Nephron progenitor cell (in vitro differentiated cells): ENCODE measurements at regions not wholly inside any gene's neighbourhood (a gene's known extent, or its start where the extent isn't known, plus 50 kb on each side); places are given as distances from the start of the nearest gene placed in this dataset.

Source experiments
- DNase-seq: peaks from one replicate; pipeline ENCODE4 v3.0.0; 2021
- H3K27ac Mint-ChIP-seq: 2 replicates; pipeline ENCODE4 v1.8.0; 2021; ENCODE audit warnings: mild to moderate bottlenecking, moderate library complexity, mixed read lengths
- H3K27me3 Mint-ChIP-seq: 2 replicates; pipeline ENCODE4 v1.8.0; 2021; ENCODE audit warnings: mild to moderate bottlenecking, low read depth, mixed read lengths; ENCODE audit not compliant: poor library complexity
- H3K36me3 Mint-ChIP-seq: 2 replicates; pipeline ENCODE4 v1.8.0; 2021; ENCODE audit warnings: low read depth, mixed read lengths
- H3K4me1 Mint-ChIP-seq: 2 replicates; pipeline ENCODE4 v1.8.0; 2021; ENCODE audit warnings: mixed read lengths
- H3K4me3 Mint-ChIP-seq: 2 replicates; pipeline ENCODE4 v1.8.0; 2021; ENCODE audit warnings: mild to moderate bottlenecking, moderate library complexity, mixed read lengths
- H3K9me3 Mint-ChIP-seq: 2 replicates; pipeline ENCODE4 v1.8.0; 2021; ENCODE audit warnings: mild to moderate bottlenecking, moderate library complexity, mixed read lengths
- CTCF ChIP-seq: fragments of 200-600 bp; sonication (generic); IDR thresholded peaks from 2 replicates; pipeline ENCODE4 v1.5.0; 2021; ENCODE audit warnings: antibody characterized with exemption

- Mint-ChIP-seq H3K27ac (no peak overlapping the region), H3K4me1 (peaks cover 33% of the 10 kb centered on the region), H3K9me3 (peaks cover 5% of the 10 kb centered on the region), H3K36me3 (no peaks in the 10 kb centered on the region), H3K4me3 (no peak overlapping the region), H3K27me3 (no peaks in the 10 kb centered on the region)
- no peak for TF ChIP-seq CTCF
- no peak for DNase-seq
These were observed 197.2 kb upstream of the ID2 start for GRCh38 chr2:8484502-8485283.

- no peaks in the 10 kb centered on the region for H3K36me3 Mint-ChIP-seq
- H3K27me3 Mint-ChIP-seq: no peaks in the 10 kb centered on the region
- peaks cover 5% of the 10 kb centered on the region for H3K9me3 Mint-ChIP-seq
- H3K4me3 Mint-ChIP-seq: no peak overlapping the region
- no peak for TF ChIP-seq CTCF
- DNase-seq: no peak
- no peak overlapping the region for H3K27ac Mint-ChIP-seq
- H3K4me1 Mint-ChIP-seq: peaks cover 31% of the 10 kb centered on the region
These were observed 196.1 kb upstream of the ID2 start for GRCh38 chr2:8485736-8486135.

GRCh38 chr2:8486141-8486540, 195.7 kb upstream of the ID2 start:
- Mint-ChIP-seq H3K4me1 (peaks cover 32% of the 10 kb centered on the region), H3K36me3 (no peaks in the 10 kb centered on the region), H3K9me3 (peaks cover 5% of the 10 kb centered on the region), H3K4me3 (no peak overlapping the region), H3K27me3 (no peaks in the 10 kb centered on the region), H3K27ac (no peak overlapping the region)
- no peak for TF ChIP-seq CTCF
- DNase-seq: no peak

DNA sequence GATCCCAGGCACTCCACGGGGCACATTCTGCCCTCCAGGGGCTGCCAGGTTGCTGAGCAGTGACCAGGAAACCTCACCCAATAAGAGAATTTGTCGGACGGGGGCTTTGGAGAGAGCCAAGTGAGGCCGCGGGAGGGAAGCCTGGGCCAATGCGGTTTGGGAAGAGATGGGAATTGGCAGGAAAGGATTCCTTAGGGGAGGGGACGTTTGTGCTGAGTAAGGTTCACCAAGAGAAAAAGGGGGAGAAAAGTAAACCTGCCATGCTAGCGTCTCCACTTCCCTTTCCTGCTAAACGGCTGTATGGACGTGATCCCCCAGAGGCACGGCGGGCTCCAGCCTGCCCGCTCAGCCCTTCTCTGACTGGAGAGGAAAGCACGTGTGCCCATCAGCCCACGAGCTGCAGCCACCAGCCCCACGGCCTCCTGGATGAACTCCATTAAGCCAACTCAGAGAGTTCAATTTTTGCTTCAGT, 194.4 kb upstream of the ID2 start:
- Mint-ChIP-seq H3K27ac (no peak overlapping the region), H3K36me3 (no peaks in the 10 kb centered on the region), H3K9me3 (peaks cover 5% of the 10 kb centered on the region), H3K27me3 (no peaks in the 10 kb centered on the region), H3K4me1 (peaks cover 41% of the 10 kb centered on the region), H3K4me3 (no peak overlapping the region)
- TF ChIP-seq CTCF: no peak
- DNase-seq: no peak

GRCh38 chr2:8488001-8488738, 193.7 kb upstream of the ID2 start:
- H3K9me3 Mint-ChIP-seq: peaks cover 3% of the 10 kb centered on the region
- H3K27me3 Mint-ChIP-seq: no peaks in the 10 kb centered on the region
- no peak for TF ChIP-seq CTCF

More at GRCh38 chr2:8488001-8488738, 193.7 kb upstream of the ID2 start:
- Mint-ChIP-seq H3K27ac (no peak overlapping the region), H3K36me3 (no peaks in the 10 kb centered on the region), H3K4me1 (peaks cover 45% of the 10 kb centered on the region), H3K4me3 (no peak overlapping the region)
- DNase-seq: no peak
